ENCODE measurements at regions not wholly inside any gene's neighbourhood (a gene's known extent, or its start where the extent isn't known, plus 50 kb on each side); places are given as distances from the start of the nearest gene placed in this dataset.
"Not testable (repeated sequence)": the region's sequence is repeated elsewhere in the genome, so short reads cannot be mapped to it uniquely, and the experiment has no call there.

- DNase-seq: no peak
These were observed 796.2 kb downstream of the SLITRK1 start for GRCh38 chr13:83086088-83086487.

GRCh38 chr13:83085186-83085900, 796.9 kb downstream of the SLITRK1 start:
- DNase-seq: no peak

- no peak for DNase-seq
These were observed 804.8 kb downstream of the SLITRK1 start for GRCh38 chr13:83077499-83077898.

GRCh38 chr13:83073930-83074329, 808.3 kb downstream of the SLITRK1 start:
- DNase-seq: not testable (repeated sequence)

GRCh38 chr13:83065108-83065507, 817.2 kb downstream of the SLITRK1 start:
- DNase-seq: no peak

GRCh38 chr13:83057119-83057518, 825.2 kb downstream of the SLITRK1 start:
- DNase-seq: no peak

- DNase-seq: no peak
These were observed 826.0 kb downstream of the SLITRK1 start for GRCh38 chr13:83056269-83056668.

GRCh38 chr13:83048419-83048818, 833.9 kb downstream of the SLITRK1 start:
- no peak for DNase-seq

- DNase-seq: no peak
These were observed 857.2 kb downstream of the SLITRK1 start for GRCh38 chr13:83024955-83025594.

GRCh38 chr13:83024232-83024631, 858.0 kb downstream of the SLITRK1 start:
- DNase-seq: no peak

- DNase-seq: no peak
These were observed 862.3 kb downstream of the SLITRK1 start for GRCh38 chr13:83019986-83020385.

- DNase-seq: no peak
These were observed 872.3 kb downstream of the SLITRK1 start for GRCh38 chr13:83009987-83010386.

- DNase-seq: no peak
These were observed 873.9 kb downstream of the SLITRK1 start for GRCh38 chr13:83008212-83008929.

- DNase-seq: no peak
These were observed 875.0 kb downstream of the SLITRK1 start for GRCh38 chr13:83007226-83007625.

GRCh38 chr13:83003185-83003584, 879.1 kb downstream of the SLITRK1 start:
- DNase-seq: no peak

- DNase-seq: no peak
These were observed 888.9 kb downstream of the SLITRK1 start for GRCh38 chr13:82993417-82993816.

GRCh38 chr13:82976499-82976898, 905.8 kb downstream of the SLITRK1 start:
- no peak for DNase-seq

GRCh38 chr13:82963226-82964099, 918.8 kb downstream of the SLITRK1 start:
- DNase-seq: no peak

- no peak for DNase-seq
These were observed 919.9 kb downstream of the SLITRK1 start for GRCh38 chr13:82962397-82962796.

- DNase-seq: no peak
These were observed 920.5 kb downstream of the SLITRK1 start for GRCh38 chr13:82961757-82962156.

GRCh38 chr13:82952336-82952735, 929.9 kb downstream of the SLITRK1 start:
- DNase-seq: not testable (repeated sequence)

- DNase-seq: no peak
These were observed 934.6 kb downstream of the SLITRK1 start for GRCh38 chr13:82947683-82948082.

GRCh38 chr13:82947191-82947621, 935.1 kb downstream of the SLITRK1 start:
- DNase-seq: no peak
